HEK293 (cell line): ENCODE measurements at regions not wholly inside any gene's neighbourhood (a gene's known extent, or its start where the extent isn't known, plus 50 kb on each side); places are given as distances from the start of the nearest gene placed in this dataset.

ENCODE experiments used
- CTCF ChIA-PET: fragments of 350-600 bp; formaldehyde crosslinking; extraction: SDS; loops from one replicate; lab custom pipeline; 2021; ENCODE audit warnings: antibody characterized with exemption; lab: Yijun Ruan, JAX
- POLR2A ChIA-PET: fragments of 300-600 bp; formaldehyde crosslinking; extraction: SDS; loops from one replicate; lab custom pipeline; 2020; ENCODE audit warnings: antibody characterized with exemption, inconsistent platforms; lab: Yijun Ruan, JAX
- H3K27ac ChIP-seq: fragments of 200-500 bp; sonication (Bioruptor generic); 2 replicates; pipeline ENCODE4 v1.5.1; 2014; ENCODE audit warnings: low read depth, low read length, control low read depth, inconsistent platforms; ENCODE audit errors: extremely low read depth
- H3K36me3 ChIP-seq, 2 experiments: fragments of 200-500 bp in 1 of 2; sonication (Bioruptor generic) in 1 of 2; 1 replicate in 1 of 2; 2 replicates in 1 of 2; pipeline ENCODE4 v1.5.1; 2014 to 2017; ENCODE audit warnings: inconsistent platforms in 2 of 2, low read length in 2 of 2; ENCODE audit not compliant: control insufficient read depth in 2 of 2, insufficient read depth in 1 of 2
- H3K4me1 ChIP-seq: fragments of 200-500 bp; sonication (Bioruptor generic); 2 replicates; pipeline ENCODE4 v1.5.1; 2014; ENCODE audit warnings: mild to moderate bottlenecking, low read length, inconsistent platforms; ENCODE audit not compliant: control insufficient read depth, insufficient read depth
- H3K4me3 ChIP-seq: 2 replicates; pipeline ENCODE4 v1.5.1; 2011; ENCODE audit warnings: low read depth, mild to moderate bottlenecking, control low read depth, low read length, moderate library complexity
- H3K9me3 ChIP-seq: fragments of 200-500 bp; sonication (Bioruptor generic); 2 replicates; pipeline ENCODE4 v1.5.1; 2014; ENCODE audit warnings: low read depth, low read length, inconsistent platforms; ENCODE audit not compliant: control insufficient read depth, insufficient read depth
- GLIS1 ChIP-seq: fragments of 450-650 bp; formaldehyde crosslinking; IDR thresholded peaks from 2 replicates; pipeline ENCODE4 v1.5.1; 2016; ENCODE audit warnings: missing biosample characterization, missing genetic modification characterization
- KLF1 ChIP-seq: fragments of 450-650 bp; formaldehyde crosslinking; IDR thresholded peaks from 2 replicates; pipeline ENCODE4 v1.5.1; 2016; ENCODE audit warnings: missing biosample characterization, missing genetic modification characterization
- ZBTB20 ChIP-seq: fragments of 450-650 bp; formaldehyde crosslinking; IDR thresholded peaks from 2 replicates; pipeline ENCODE4 v1.5.1; 2016; ENCODE audit warnings: missing biosample characterization, missing genetic modification characterization
- ZFHX2 ChIP-seq: fragments of 450-650 bp; formaldehyde crosslinking; conservative IDR thresholded peaks from 2 replicates; pipeline ENCODE4 v1.5.1; 2016; ENCODE audit warnings: missing biosample characterization, missing genetic modification characterization
- ZFP37 ChIP-seq: fragments of 450-650 bp; formaldehyde crosslinking; IDR thresholded peaks from 2 replicates; pipeline ENCODE4 v1.5.1; 2016; ENCODE audit warnings: missing biosample characterization, missing genetic modification characterization
- ZNF266 ChIP-seq: fragments of 450-650 bp; formaldehyde crosslinking; IDR thresholded peaks from 2 replicates; pipeline ENCODE4 v1.5.1; 2016; ENCODE audit warnings: missing biosample characterization, missing genetic modification characterization, low read depth
- ZNF473 ChIP-seq: fragments of 450-650 bp; formaldehyde crosslinking; IDR thresholded peaks from 2 replicates; pipeline ENCODE4 v1.5.1; 2017; ENCODE audit warnings: missing biosample characterization, missing genetic modification characterization
- ZNF501 ChIP-seq: fragments of 450-650 bp; formaldehyde crosslinking; IDR thresholded peaks from 2 replicates; pipeline ENCODE4 v1.5.1; 2016; ENCODE audit warnings: missing biosample characterization, missing genetic modification characterization
- ZNF530 ChIP-seq: fragments of 450-650 bp; formaldehyde crosslinking; IDR thresholded peaks from 2 replicates; pipeline ENCODE4 v1.5.1; 2016; ENCODE audit warnings: low read depth, missing biosample characterization, missing genetic modification characterization
- ZNF544 ChIP-seq: fragments of 450-650 bp; formaldehyde crosslinking; IDR thresholded peaks from 2 replicates; pipeline ENCODE4 v1.5.0; 2017; ENCODE audit warnings: missing biosample characterization, missing genetic modification characterization
- ZNF560 ChIP-seq: fragments of 450-650 bp; formaldehyde crosslinking; IDR thresholded peaks from 2 replicates; pipeline ENCODE4 v1.5.1; 2017; ENCODE audit warnings: missing biosample characterization, missing genetic modification characterization, borderline replicate concordance
- ZNF768 ChIP-seq: fragments of 450-650 bp; formaldehyde crosslinking; IDR thresholded peaks from 2 replicates; pipeline ENCODE4 v1.5.1; 2018; ENCODE audit warnings: missing biosample characterization, mild to moderate bottlenecking, missing genetic modification characterization
- TF ChIP-seq, protein P1 (sequence below): fragments of 450-650 bp; formaldehyde crosslinking; IDR thresholded peaks from 2 replicates; pipeline ENCODE4 v1.5.1; 2016; ENCODE audit warnings: missing biosample characterization, missing genetic modification characterization
- TF ChIP-seq, protein P2 (sequence below): fragments of 450-650 bp; formaldehyde crosslinking; IDR thresholded peaks from 2 replicates; pipeline ENCODE4 v1.5.1; 2017; ENCODE audit warnings: missing biosample characterization, missing genetic modification characterization
- TF ChIP-seq, protein P3 (sequence below): fragments of 450-650 bp; formaldehyde crosslinking; IDR thresholded peaks from 2 replicates; pipeline ENCODE4 v1.5.1; 2016; ENCODE audit warnings: missing biosample characterization, missing genetic modification characterization

DNA sequence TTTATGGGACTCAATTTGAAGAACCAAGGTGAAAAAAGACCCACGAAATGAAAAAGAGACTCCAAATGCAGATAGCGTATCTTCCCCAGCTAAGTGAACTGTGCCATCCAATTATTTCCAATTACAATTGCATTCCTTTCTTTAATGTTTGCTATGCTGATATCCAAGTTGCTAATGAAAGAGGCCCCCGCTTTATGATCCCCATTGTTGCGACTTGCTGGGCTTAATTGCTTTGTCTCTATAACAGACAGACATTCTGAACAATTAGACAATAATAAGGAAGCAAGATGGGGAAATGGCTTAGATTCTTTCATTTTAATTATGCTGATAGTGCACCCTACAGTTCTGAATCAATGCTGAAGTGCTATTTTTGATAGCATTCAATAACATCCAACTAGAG, 354.3 kb downstream of the KIF4B start (continued):
- TF ChIP-seq, protein P1, sequence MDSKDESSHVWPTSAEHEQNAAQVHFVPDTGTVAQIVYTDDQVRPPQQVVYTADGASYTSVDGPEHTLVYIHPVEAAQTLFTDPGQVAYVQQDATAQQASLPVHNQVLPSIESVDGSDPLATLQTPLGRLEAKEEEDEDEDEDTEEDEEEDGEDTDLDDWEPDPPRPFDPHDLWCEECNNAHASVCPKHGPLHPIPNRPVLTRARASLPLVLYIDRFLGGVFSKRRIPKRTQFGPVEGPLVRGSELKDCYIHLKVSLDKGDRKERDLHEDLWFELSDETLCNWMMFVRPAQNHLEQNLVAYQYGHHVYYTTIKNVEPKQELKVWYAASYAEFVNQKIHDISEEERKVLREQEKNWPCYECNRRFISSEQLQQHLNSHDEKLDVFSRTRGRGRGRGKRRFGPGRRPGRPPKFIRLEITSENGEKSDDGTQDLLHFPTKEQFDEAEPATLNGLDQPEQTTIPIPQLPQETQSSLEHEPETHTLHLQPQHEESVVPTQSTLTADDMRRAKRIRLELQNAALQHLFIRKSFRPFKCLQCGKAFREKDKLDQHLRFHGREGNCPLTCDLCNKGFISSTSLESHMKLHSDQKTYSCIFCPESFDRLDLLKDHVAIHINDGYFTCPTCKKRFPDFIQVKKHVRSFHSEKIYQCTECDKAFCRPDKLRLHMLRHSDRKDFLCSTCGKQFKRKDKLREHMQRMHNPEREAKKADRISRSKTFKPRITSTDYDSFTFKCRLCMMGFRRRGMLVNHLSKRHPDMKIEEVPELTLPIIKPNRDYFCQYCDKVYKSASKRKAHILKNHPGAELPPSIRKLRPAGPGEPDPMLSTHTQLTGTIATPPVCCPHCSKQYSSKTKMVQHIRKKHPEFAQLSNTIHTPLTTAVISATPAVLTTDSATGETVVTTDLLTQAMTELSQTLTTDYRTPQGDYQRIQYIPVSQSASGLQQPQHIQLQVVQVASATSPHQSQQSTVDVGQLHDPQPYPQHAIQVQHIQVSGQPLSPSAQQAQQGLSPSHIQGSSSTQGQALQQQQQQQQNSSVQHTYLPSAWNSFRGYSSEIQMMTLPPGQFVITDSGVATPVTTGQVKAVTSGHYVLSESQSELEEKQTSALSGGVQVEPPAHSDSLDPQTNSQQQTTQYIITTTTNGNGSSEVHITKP (tag by site-specific recombination) = no peak
- no peak for TF ChIP-seq KLF1 (tag by site-specific recombination)

DNA sequence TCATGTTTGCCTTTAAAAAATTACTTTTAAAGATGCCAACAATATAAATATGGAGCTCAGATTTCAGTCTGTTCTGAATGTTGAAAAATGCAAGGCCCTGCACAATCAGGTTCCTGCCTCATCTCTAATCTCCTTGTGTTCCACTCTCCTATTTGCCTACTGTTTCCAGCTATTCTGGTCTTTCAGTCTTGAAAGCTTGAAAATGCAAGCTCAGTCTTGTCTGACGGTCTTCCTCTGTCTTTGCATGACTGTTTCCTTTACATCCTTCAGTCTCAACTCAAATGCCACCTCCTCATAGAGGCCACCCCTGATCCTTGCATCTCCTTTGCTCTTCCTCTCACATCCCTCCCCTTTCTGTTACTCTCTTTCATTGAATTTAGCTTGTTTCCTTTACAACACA, 354.9 kb downstream of the KIF4B start:
- Histone ChIP-seq H3K9me3 (no peaks in the 10 kb centered on the region), H3K4me3 (no peak overlapping the region)
- CTCF ChIA-PET = no interaction called here
- TF ChIP-seq ZNF473 (tag by site-specific recombination) = no peak
- TF ChIP-seq, protein P1 (tag by site-specific recombination) = no peak
- no peak for TF ChIP-seq ZNF530 (tag by site-specific recombination)
- TF ChIP-seq ZNF501 (tag by site-specific recombination) = no peak
- no peak for TF ChIP-seq ZNF544 (tag by site-specific recombination)
- no peak for TF ChIP-seq ZBTB20
- TF ChIP-seq, all 188 proteins: peak for 0
- no peaks in the 10 kb centered on the region for H3K36me3 ChIP-seq
- H3K4me1 ChIP-seq = no peaks in the 10 kb centered on the region
- no peak overlapping the region for H3K27ac ChIP-seq
- POLR2A ChIA-PET = no interaction called here

DNA sequence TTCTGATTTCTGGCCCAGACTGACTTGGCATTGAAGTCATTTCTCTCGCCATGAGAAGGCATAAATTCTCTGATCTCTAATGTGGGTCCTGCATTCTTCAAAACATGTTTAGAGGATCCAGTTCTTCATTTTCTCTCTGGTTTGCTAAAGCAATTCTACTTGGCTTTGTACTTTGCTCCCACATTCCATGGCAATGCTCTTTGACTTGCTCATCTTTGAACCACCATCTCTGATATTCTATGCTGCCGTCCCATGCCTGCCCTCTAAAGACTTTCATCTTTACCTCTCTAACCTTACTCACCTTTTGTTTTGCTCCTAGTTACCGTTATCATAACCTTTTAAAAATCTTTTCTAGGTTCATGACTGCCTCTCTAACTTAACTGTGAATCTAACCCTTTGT, 366.9 kb downstream of the KIF4B start:
- POLR2A ChIA-PET = no interaction called here
- no peak for TF ChIP-seq GLIS1
- TF ChIP-seq ZNF768 = no peak
- Histone ChIP-seq H3K4me3 (no peak overlapping the region), H3K27ac (no peak overlapping the region), H3K4me1 (no peaks in the 10 kb centered on the region), H3K9me3 (no peaks in the 10 kb centered on the region), H3K36me3 (no peaks in the 10 kb centered on the region)
- CTCF ChIA-PET = interaction anchor here (0.6 kb wide), 1 partner anchor 170 kb away, joined by 3 read pairs; no protein-coding TSS in a partner anchor

DNA sequence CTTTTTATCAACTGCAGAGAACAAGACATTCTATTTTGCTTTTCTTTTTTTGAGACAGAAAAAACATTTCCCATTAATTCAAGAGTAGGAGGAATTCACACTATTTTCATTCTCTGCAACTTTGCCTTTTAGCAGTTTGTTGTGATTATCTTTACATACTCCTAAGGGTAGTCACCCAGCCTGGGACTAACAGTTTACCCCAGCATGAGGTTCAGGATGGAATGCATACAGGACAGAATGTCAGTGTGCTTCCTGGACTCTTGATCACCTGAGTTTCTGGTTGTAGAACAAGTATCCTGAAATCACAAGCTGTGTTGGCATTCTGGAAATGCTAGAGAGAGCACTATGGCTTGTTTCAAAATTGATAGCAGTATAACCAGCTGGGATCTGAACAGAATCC, 368.1 kb downstream of the KIF4B start:
- no peak overlapping the region for H3K27ac ChIP-seq
- CTCF ChIA-PET = no interaction called here
- TF ChIP-seq, protein P2, sequence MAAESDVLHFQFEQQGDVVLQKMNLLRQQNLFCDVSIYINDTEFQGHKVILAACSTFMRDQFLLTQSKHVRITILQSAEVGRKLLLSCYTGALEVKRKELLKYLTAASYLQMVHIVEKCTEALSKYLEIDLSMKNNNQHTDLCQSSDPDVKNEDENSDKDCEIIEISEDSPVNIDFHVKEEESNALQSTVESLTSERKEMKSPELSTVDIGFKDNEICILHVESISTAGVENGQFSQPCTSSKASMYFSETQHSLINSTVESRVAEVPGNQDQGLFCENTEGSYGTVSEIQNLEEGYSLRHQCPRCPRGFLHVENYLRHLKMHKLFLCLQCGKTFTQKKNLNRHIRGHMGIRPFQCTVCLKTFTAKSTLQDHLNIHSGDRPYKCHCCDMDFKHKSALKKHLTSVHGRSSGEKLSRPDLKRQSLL = no peak
- TF ChIP-seq, protein P3, sequence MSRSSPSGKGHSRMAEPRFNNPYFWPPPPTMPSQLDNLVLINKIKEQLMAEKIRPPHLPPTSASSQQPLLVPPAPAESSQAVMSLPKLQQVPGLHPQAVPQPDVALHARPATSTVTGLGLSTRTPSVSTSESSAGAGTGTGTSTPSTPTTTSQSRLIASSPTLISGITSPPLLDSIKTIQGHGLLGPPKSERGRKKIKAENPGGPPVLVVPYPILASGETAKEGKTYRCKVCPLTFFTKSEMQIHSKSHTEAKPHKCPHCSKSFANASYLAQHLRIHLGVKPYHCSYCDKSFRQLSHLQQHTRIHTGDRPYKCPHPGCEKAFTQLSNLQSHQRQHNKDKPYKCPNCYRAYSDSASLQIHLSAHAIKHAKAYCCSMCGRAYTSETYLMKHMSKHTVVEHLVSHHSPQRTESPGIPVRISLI (tag by site-specific recombination) = no peak
- TF ChIP-seq ZNF266 (no peak), ZFHX2 (tag by site-specific recombination) (no peak), ZFP37 (tag by site-specific recombination) (no peak), ZNF560 (tag by site-specific recombination) (no peak)
- TF ChIP-seq, protein P1 (tag by site-specific recombination) = no peak

More for the DNA sequence above, 368.1 kb downstream of the KIF4B start:
- POLR2A ChIA-PET = no interaction called here
- Histone ChIP-seq H3K36me3 (no peaks in the 10 kb centered on the region), H3K9me3 (no peaks in the 10 kb centered on the region), H3K4me1 (no peaks in the 10 kb centered on the region), H3K4me3 (no peak overlapping the region)
